ENCODE measurements at regions not wholly inside any gene's neighbourhood (a gene's known extent, or its start where the extent isn't known, plus 50 kb on each side); places are given as distances from the start of the nearest gene placed in this dataset.

GRCh38 chr3:159487304-159487703, 501.3 kb upstream of the IL12A start:
- TF ChIP-seq POLR2A (IDR thresholded peaks at IDR 0.05; ENCODE audit: low read depth, low read length) (no peak), POLR2AphosphoS5 (IDR thresholded peaks at IDR 0.05; ENCODE audit: low read depth, low read length) (no peak)
